HUES6 (cell line): ENCODE measurements at regions not wholly inside any gene's neighbourhood (a gene's known extent, or its start where the extent isn't known, plus 50 kb on each side); places are given as distances from the start of the nearest gene placed in this dataset.

Experiments
- H3K27ac ChIP-seq: 2 replicates; pipeline ENCODE4 v1.7.0; 2013; ENCODE audit warnings: low read depth, mild to moderate bottlenecking, low read length, inconsistent platforms
- H3K27me3 ChIP-seq: 2 replicates; pipeline ENCODE4 v1.6.1; 2013; ENCODE audit warnings: low read length; ENCODE audit not compliant: control insufficient read depth, insufficient read depth
- H3K36me3 ChIP-seq: 2 replicates; pipeline ENCODE4 v1.6.1; 2013; ENCODE audit warnings: low read length; ENCODE audit not compliant: control insufficient read depth, insufficient read depth
- H3K4me1 ChIP-seq: 2 replicates; pipeline ENCODE4 v1.6.1; 2013; ENCODE audit warnings: low read length; ENCODE audit not compliant: control insufficient read depth, insufficient read depth
- H3K4me3 ChIP-seq: 2 replicates; pipeline ENCODE4 v1.5.1; 2013; ENCODE audit warnings: low read depth, low read length
- H3K9ac ChIP-seq: one replicate; pipeline ENCODE4 v1.6.1; 2013; ENCODE audit warnings: mild to moderate bottlenecking, low read length
- H3K9me3 ChIP-seq: 2 replicates; pipeline ENCODE4 v1.6.1; 2013; ENCODE audit warnings: low read depth, low read length; ENCODE audit not compliant: control insufficient read depth, insufficient read depth

DNA sequence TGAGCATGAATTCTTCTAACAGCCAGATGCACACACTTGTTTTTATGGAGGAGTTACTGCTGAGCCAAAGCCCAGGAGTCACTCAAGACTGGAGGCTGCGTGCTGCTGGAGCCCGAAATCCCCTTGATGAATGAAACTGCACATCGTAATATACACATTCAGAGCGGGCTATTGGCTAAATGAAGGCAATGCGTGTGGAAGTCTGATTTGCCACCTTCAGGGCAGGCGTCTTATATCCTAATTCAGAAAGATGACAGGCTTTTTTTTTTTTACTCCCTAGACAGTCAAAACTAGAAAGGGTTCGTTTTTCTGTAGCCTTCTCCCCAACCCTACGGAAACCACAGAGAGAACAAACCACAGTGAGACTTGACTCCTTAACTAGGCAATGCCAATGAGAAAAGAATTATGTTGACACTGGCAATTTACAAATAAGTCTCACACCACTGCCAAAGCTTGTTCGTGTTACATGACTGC is 227.2 kb upstream of the KLF14 start:
- Histone ChIP-seq H3K4me3 (no peak overlapping the region), H3K27ac (no peak overlapping the region), H3K9me3 (peaks cover 3% of the 10 kb centered on the region; the same call in 1 of the 2 replicates), H3K9ac (no peak overlapping the region), H3K4me1 (no peaks in the 10 kb centered on the region; the same call in 1 of the 2 replicates), H3K27me3 (no peaks in the 10 kb centered on the region), H3K36me3 (no peaks in the 10 kb centered on the region)

DNA sequence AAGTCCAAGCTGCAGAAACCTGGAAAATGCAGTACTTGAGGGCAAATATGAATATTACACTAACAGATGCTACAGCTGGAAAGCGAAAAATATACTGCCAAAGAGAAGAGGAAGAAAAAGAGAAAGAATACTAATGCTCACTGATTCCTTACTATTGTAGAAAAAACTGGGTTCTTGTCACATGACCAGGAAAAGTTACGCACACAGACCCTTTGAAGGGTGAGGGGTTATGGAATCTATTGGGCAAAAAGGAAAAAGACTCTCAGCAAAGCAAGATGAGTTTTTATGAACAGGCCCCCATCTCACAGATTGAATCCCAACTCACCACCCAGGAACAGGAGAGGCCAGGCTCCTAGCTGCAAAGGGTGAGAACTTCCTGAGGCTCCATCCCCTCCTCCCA is 228.1 kb upstream of the KLF14 start:
- H3K4me3 ChIP-seq = no peak overlapping the region
- H3K9ac ChIP-seq = no peak overlapping the region

DNA sequence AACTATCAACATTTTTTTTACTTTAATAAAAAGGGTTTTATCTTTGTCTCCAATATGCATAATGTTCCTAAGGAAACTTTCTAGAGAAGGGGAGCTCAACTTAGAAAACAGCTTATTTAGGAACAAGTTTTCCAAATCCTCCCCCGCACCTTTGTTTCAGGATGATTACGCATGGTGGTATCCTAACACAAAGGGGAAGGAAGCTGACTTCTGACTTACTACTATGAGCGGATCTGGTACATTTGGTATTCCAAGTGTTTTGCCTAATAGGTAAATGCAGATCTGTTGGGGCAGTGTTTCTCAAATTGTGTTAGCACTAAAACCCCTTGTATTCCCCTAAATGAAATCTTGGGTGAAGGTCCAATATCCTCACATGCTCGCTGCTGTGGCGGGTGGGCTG is 229.3 kb upstream of the KLF14 start:
- Histone ChIP-seq H3K9ac (no peak overlapping the region), H3K36me3 (peaks cover 4% of the 10 kb centered on the region; the same call in 1 of the 2 replicates), H3K9me3 (peaks cover 3% of the 10 kb centered on the region; the same call in 1 of the 2 replicates), H3K27ac (no peak overlapping the region), H3K4me3 (no peak overlapping the region), H3K4me1 (no peaks in the 10 kb centered on the region; the same call in 1 of the 2 replicates), H3K27me3 (no peaks in the 10 kb centered on the region)

More for the DNA sequence above, 228.1 kb upstream of the KLF14 start:
- Histone ChIP-seq H3K4me1 (no peaks in the 10 kb centered on the region; the same call in 1 of the 2 replicates), H3K27ac (no peak overlapping the region), H3K27me3 (no peaks in the 10 kb centered on the region), H3K9me3 (peaks cover 3% of the 10 kb centered on the region; the same call in 1 of the 2 replicates), H3K36me3 (peaks cover 4% of the 10 kb centered on the region; the same call in 1 of the 2 replicates)

DNA sequence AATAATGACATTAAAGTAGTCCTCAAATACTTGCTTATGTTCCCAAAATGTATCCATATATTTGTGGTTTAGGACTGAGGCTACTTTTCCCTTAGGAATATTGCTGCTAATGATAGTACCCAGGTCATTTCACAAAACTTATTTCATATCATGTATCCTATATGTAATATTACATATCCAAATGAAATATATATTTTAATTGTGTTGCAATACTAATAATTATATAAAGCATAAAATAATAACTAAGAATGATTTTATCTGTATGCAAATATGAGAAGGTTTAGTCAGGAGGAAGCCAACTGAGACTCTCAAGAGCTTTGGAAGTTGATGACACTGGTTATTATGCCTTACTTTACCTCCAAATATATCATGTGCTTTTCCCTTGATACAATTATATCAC is 231.5 kb upstream of the KLF14 start:
- no peak overlapping the region for H3K4me3 ChIP-seq
- peaks cover 4% of the 10 kb centered on the region; the same call in 1 of the 2 replicates for H3K36me3 ChIP-seq
- H3K27me3 ChIP-seq = no peaks in the 10 kb centered on the region
- H3K4me1 ChIP-seq = no peaks in the 10 kb centered on the region; the same call in 1 of the 2 replicates
- no peak overlapping the region for H3K9ac ChIP-seq
- peaks cover under 1% of the 10 kb centered on the region; the same call in 1 of the 2 replicates for H3K9me3 ChIP-seq
- H3K27ac ChIP-seq = no peak overlapping the region

DNA sequence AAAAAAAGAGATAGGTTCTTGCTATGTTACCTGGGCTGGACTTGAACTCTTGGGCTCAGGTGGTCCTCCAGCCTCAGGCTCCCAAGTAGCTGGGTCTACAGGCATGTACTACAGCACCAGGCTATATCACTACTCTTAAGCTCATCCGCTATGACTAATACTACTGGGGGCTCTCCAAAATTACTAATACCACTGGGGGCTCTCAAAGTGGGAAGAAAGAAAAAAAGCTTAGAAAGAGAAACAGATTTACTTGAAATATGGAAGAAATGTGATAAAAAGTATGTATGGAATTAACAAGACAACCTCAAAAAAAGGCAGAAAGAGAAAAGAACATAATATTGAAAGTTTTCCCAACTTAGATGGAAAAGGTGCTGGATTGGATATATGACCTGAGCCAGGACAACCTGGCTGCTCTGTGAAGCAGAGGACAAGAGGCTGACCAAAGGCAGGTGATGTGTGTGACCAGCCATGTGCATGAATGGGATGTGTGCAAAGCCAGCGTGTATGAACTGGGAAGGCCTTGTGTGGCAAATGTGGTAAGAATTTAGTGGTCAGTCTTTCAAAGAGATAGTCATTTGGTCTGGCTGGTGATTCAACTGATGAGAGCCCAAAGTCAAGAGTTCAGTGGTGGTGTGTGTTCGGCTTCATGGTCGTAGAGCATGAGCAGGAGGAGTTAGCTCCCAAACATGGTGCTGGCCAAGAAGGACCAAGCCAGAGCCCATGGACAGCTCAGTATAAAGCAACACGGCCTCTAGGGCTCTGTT is 232.4 kb upstream of the KLF14 start:
- Histone ChIP-seq H3K36me3 (peaks cover 4% of the 10 kb centered on the region; the same call in 1 of the 2 replicates), H3K9ac (no peak overlapping the region), H3K4me3 (no peak overlapping the region), H3K27ac (no peak overlapping the region), H3K9me3 (no peaks in the 10 kb centered on the region), H3K4me1 (no peaks in the 10 kb centered on the region; the same call in 1 of the 2 replicates), H3K27me3 (no peaks in the 10 kb centered on the region)

DNA sequence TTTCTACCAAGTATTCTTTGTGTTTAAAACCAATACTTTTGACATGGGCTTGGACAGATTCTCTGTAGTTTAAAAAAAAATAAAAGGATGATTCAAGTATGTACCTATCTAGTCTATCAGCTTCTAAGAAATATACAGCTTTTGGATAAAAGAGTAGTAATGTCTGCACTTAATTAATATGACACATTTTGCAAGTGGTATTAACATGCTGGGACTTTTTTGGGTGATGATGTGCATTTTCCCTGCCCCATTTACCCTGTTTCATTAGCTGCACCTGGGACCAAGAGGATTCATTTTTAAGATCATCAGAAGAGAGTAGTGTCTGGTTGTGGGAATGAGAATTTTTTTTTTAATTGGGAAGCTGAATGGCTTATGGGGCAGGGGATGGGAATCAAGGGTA is 236.2 kb upstream of the KLF14 start:
- Histone ChIP-seq H3K27ac (no peak overlapping the region), H3K9ac (no peak overlapping the region), H3K36me3 (peaks cover 9% of the 10 kb centered on the region), H3K27me3 (no peaks in the 10 kb centered on the region), H3K4me3 (no peak overlapping the region), H3K4me1 (no peaks in the 10 kb centered on the region), H3K9me3 (peaks cover 12% of the 10 kb centered on the region)

DNA sequence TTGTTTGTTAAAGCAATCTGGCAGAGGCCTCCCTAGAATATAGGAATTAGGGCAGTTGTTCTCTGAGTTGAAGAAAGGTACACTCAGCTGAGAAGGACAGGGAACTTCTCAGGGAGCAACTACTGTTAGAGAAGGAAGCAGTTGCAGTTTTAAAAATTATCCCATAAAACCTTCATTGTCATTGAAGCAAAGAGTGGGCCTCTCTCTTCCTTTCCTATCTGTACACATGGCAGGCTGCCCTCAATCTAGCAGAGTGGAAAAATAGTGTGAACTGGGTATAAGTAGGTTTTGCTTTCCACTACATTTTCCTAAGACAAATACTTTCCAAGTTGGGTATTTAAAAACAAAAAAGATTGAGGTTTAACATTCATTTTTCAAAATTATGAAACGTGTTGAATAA is 236.7 kb upstream of the KLF14 start:
- H3K9ac ChIP-seq = no peak overlapping the region
- no peak overlapping the region for H3K27ac ChIP-seq
- H3K36me3 ChIP-seq = peaks cover 12% of the 10 kb centered on the region
- no peak overlapping the region for H3K4me3 ChIP-seq
- no peaks in the 10 kb centered on the region for H3K27me3 ChIP-seq
- H3K4me1 ChIP-seq = no peaks in the 10 kb centered on the region
- peaks cover 17% of the 10 kb centered on the region for H3K9me3 ChIP-seq

DNA sequence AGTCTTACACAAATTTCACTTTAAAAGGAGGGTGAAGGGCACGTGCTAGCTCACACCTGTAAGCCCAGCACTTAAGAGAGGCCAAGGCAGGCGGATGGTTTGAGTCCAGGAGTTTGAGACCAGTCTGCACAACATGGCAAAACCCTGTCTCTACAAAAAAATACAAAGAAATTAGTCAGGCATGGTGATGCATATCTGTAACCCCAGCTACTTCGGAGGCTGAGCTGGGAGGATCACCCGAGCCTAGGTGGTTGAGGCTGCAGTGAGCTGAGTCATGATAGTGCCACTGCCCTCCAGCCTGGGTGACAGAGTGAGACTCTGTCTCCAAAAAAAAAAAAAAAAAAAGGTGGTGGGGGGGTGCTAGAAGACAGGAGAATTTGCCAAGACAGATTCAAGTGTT is 237.3 kb upstream of the KLF14 start:
- no peak overlapping the region for H3K9ac ChIP-seq
- no peaks in the 10 kb centered on the region for H3K27me3 ChIP-seq
- peaks cover 19% of the 10 kb centered on the region for H3K9me3 ChIP-seq
- H3K4me3 ChIP-seq = no peak overlapping the region
- peaks cover 14% of the 10 kb centered on the region for H3K36me3 ChIP-seq
- H3K4me1 ChIP-seq = no peaks in the 10 kb centered on the region
- H3K27ac ChIP-seq = no peak overlapping the region

DNA sequence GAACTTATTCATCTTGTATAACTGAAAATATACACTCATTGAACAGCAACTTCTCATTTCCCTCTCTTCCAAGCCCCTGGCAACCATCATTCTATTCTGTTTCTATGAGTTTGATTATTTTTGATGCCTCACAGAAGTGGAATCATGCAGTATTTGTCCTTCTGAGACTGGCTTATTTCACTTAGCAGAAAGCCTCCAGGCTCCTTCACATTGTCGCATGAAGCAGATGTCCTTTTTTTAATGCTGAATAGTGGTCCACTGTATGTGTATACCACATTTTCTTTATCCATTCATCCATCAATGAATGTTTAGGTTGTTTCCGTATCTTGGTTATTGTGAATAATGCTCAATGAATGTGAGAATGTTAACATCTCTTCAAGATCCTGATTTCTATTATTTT is 238.2 kb upstream of the KLF14 start:
- no peak overlapping the region for H3K27ac ChIP-seq
- no peak overlapping the region for H3K4me3 ChIP-seq
- no peaks in the 10 kb centered on the region for H3K4me1 ChIP-seq
- no peak overlapping the region for H3K9ac ChIP-seq
- no peaks in the 10 kb centered on the region for H3K27me3 ChIP-seq
- peaks cover 10% of the 10 kb centered on the region; the same call in 1 of the 2 replicates for H3K36me3 ChIP-seq
- peaks cover 19% of the 10 kb centered on the region for H3K9me3 ChIP-seq

DNA sequence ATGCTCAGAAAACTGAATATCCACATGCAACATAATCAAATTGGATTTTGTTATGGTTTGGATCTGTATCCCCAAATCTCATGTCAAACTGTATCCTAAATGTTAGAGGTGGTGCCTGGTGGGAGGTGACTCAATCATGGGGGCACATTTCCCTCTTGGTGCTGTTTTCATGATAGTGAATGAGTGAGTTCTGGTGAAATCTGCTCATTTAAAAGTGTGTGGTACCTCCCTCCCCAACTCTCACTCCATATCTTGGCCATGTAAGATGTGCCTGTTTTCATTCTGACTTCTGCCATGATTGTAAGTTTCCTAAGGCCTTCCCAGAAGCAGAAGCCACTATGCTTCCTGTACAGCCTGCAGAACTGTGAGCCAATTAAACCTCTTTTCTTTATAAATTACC is 239.6 kb upstream of the KLF14 start:
- Histone ChIP-seq H3K27me3 (no peaks in the 10 kb centered on the region), H3K9ac (no peak overlapping the region), H3K9me3 (peaks cover 19% of the 10 kb centered on the region), H3K27ac (no peak overlapping the region), H3K4me3 (no peak overlapping the region), H3K4me1 (no peaks in the 10 kb centered on the region), H3K36me3 (peaks cover 10% of the 10 kb centered on the region; the same call in 1 of the 2 replicates)

DNA sequence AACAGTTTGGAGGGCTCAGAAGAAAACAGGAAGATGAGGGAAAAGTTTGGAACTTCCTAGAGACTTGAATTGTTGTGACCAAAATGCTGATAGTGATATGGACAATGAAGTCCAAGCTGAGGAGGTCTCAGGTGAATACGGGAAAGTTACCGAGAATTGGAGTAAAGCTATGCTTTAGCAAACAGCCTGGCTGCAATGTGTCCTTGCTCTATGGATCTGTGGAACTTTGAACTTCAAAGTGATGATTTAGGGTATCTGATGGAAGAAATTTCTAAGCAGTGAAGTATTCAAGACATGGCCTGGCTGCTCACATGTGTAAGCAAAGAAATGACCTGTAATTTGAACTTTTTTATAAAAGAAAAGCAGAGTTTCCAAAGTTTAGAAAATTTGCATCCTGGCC is 240.2 kb upstream of the KLF14 start:
- H3K9ac ChIP-seq = no peak overlapping the region
- H3K36me3 ChIP-seq = peaks cover 10% of the 10 kb centered on the region; the same call in 1 of the 2 replicates
- H3K4me1 ChIP-seq = no peaks in the 10 kb centered on the region
- H3K4me3 ChIP-seq = no peak overlapping the region
- H3K27ac ChIP-seq = no peak overlapping the region
- H3K27me3 ChIP-seq = no peaks in the 10 kb centered on the region
- peaks cover 19% of the 10 kb centered on the region for H3K9me3 ChIP-seq
